Upper lobe of left lung (tissue), 4 donors: ENCODE measurements at regions not wholly inside any gene's neighbourhood (a gene's known extent, or its start where the extent isn't known, plus 50 kb on each side); places are given as distances from the start of the nearest gene placed in this dataset.

ENCODE experiments used
- CTCF ChIP-seq, 6 experiments: fragments of 450-650 bp in 4 of 6; fragments of 200-600 bp in 2 of 6; sonication (generic) in 2 of 6; IDR thresholded peaks; one replicate each; pipeline ENCODE4 v1.5.1; 2016 to 2019; ENCODE audit warnings: antibody characterized with exemption in 6 of 6
- POLR2A ChIP-seq, 4 donors: fragments of 450-650 bp; IDR thresholded peaks; one replicate each; pipeline ENCODE4 v1.5.1; 2016 to 2017; ENCODE audit warnings: antibody characterized with exemption in 4 of 4, mild to moderate bottlenecking in 2 of 4

- TF ChIP-seq CTCF (IDR thresholded peaks at IDR 0.05): no peak
- no peak for TF ChIP-seq POLR2A (IDR thresholded peaks at IDR 0.05)
These were observed 107.6 kb downstream of the PTCSC3 start for GRCh38 chr14:36068777-36069534.
